GM12878 (cell line): ENCODE measurements at regions not wholly inside any gene's neighbourhood (a gene's known extent, or its start where the extent isn't known, plus 50 kb on each side); places are given as distances from the start of the nearest gene placed in this dataset.

Source experiments
- ATAC-seq: fragments of 200-7000 bp; cut with Tn5 transposase; 3 replicates; pipeline ENCODE4 v1.9.1; 2020; ENCODE audit warnings: mild to moderate bottlenecking, moderate library complexity
- BruUV-seq: library from RNA; stranded (reverse); fragments of 400-500 nt; replicated peaks from 2 replicates; lab custom pipeline; 2021; lab: Mats Ljungman, UMichigan
- CTCF ChIA-PET: fragments of 300-600 bp; sonication (Branson Sonifier 250); formaldehyde crosslinking; extraction: SDS; loops from one replicate; lab custom pipeline; 2021; ENCODE audit warnings: inconsistent platforms; lab: Yijun Ruan, JAX
- POLR2A ChIA-PET: fragments of 350-600 bp; formaldehyde crosslinking; extraction: SDS; loops from one replicate; lab custom pipeline; 2021; ENCODE audit warnings: inconsistent platforms; lab: Charles Lee
- RAD21 ChIA-PET: fragments of 300-600 bp; sonication (Branson Sonifier 250); formaldehyde crosslinking; loops from one replicate; lab custom pipeline; 2023; ENCODE audit warnings: antibody characterized with exemption; ENCODE audit not compliant: unreplicated experiment; lab: Charles Lee
- SMC1A ChIA-PET: fragments of 300-600 bp; sonication (Branson Sonifier 250); formaldehyde crosslinking; loops from one replicate; lab custom pipeline; 2023; ENCODE audit not compliant: unreplicated experiment, uncharacterized antibody; lab: Charles Lee
- DNase-seq: peaks from one replicate; pipeline ENCODE4 v3.0.0-alpha.2; 2011; ENCODE audit warnings: low read depth, low spot score
- FAIRE-seq: peaks from 3 replicates; lab custom pipeline; 2011; peaks lifted over from hg19 to GRCh38; lab: Jason Lieb, UNC
- H2AFZ ChIP-seq: 2 replicates; pipeline ENCODE4 v1.6.0; 2011; ENCODE audit warnings: low read depth, low read length, control low read depth; ENCODE audit not compliant: control insufficient read depth
- H3K27ac ChIP-seq: 2 replicates; pipeline ENCODE4 v1.5.1; 2011; ENCODE audit warnings: control low read depth; ENCODE audit not compliant: control insufficient read depth, insufficient read depth
- H3K27me3 ChIP-seq, 2 experiments: replicated peaks in 1 of 2; 2 replicates each; pipeline versions ENCODE4 v1.6.0 to v1.6.1; 2011; ENCODE audit warnings: low read length in 1 of 2; ENCODE audit not compliant: control insufficient read depth in 2 of 2, insufficient read depth in 2 of 2
- H3K36me3 ChIP-seq, 2 experiments: 2 replicates each; pipeline ENCODE4 v1.5.1; 2011; ENCODE audit warnings: low read length in 1 of 2; ENCODE audit not compliant: control insufficient read depth in 2 of 2, insufficient read depth in 2 of 2
- H3K4me1 ChIP-seq: 2 replicates; pipeline ENCODE4 v1.6.1; 2011; ENCODE audit warnings: mild to moderate bottlenecking, low read length, moderate library complexity, mixed read lengths; ENCODE audit not compliant: control insufficient read depth, insufficient read depth
- H3K4me2 ChIP-seq: 2 replicates; pipeline ENCODE4 v1.6.0; 2011; ENCODE audit warnings: control low read depth; ENCODE audit not compliant: control insufficient read depth, insufficient read depth
- H3K4me3 ChIP-seq: fragments of 200-600 bp; sonication (generic); 2 replicates; pipeline ENCODE4 v1.5.1; 2016
- H3K79me2 ChIP-seq: 2 replicates; pipeline ENCODE4 v1.6.0; 2011; ENCODE audit warnings: low read length; ENCODE audit not compliant: control insufficient read depth, insufficient read depth
- H3K9ac ChIP-seq: 2 replicates; pipeline ENCODE4 v1.8.0; 2011; ENCODE audit warnings: low read length, control low read depth, mixed read lengths; ENCODE audit not compliant: control insufficient read depth, insufficient read depth
- H3K9me3 ChIP-seq: replicated peaks from 3 replicates; pipeline ENCODE4 v1.5.1; 2011; ENCODE audit warnings: mild to moderate bottlenecking, low read length; ENCODE audit not compliant: control insufficient read depth, insufficient read depth
- H4K20me1 ChIP-seq: 2 replicates; pipeline ENCODE4 v1.6.0; 2011; ENCODE audit not compliant: control insufficient read depth, insufficient read depth
- CEBPZ ChIP-seq: fragments of 150-350 bp; IDR thresholded peaks from 2 replicates; pipeline ENCODE4 v1.6.1; 2016; ENCODE audit warnings: low read depth, low read length
- FOXM1 ChIP-seq: IDR thresholded peaks from 2 replicates; pipeline ENCODE4 v1.6.1; 2012; ENCODE audit warnings: low read depth, mild to moderate bottlenecking, inconsistent platforms, low read length, moderate library complexity
- GABPA ChIP-seq: IDR thresholded peaks from 2 replicates; pipeline ENCODE4 v1.6.1; 2014; ENCODE audit warnings: antibody characterized with exemption, low read depth, mild to moderate bottlenecking, inconsistent platforms
- HDAC6 ChIP-seq: fragments of 200-600 bp; sonication (generic); IDR thresholded peaks from one replicate; pipeline ENCODE4 v1.8.0; 2017; ENCODE audit warnings: antibody characterized with exemption; ENCODE audit not compliant: unreplicated experiment
- POU2F2 ChIP-seq: IDR thresholded peaks from 3 replicates; pipeline ENCODE4 v1.6.1; 2011; ENCODE audit warnings: low read depth, mild to moderate bottlenecking, low read length, borderline replicate concordance
- SMAD5 ChIP-seq: IDR thresholded peaks from 2 replicates; pipeline ENCODE4 v1.6.1; 2016; ENCODE audit warnings: antibody characterized with exemption, low read depth
- SPI1 ChIP-seq: IDR thresholded peaks from 2 replicates; pipeline ENCODE4 v1.6.1; 2011; ENCODE audit warnings: low read depth, mild to moderate bottlenecking, low read length, moderate library complexity, borderline replicate concordance; ENCODE audit not compliant: insufficient read depth
- STAT1 ChIP-seq: fragments of 450-650 bp; conservative IDR thresholded peaks from 2 replicates; pipeline ENCODE4 v1.6.1; 2014; ENCODE audit warnings: antibody characterized with exemption, mild to moderate bottlenecking
- ZBTB33 ChIP-seq: fragments of 450-650 bp; IDR thresholded peaks from 2 replicates; pipeline ENCODE4 v1.6.1; 2017; ENCODE audit warnings: mild to moderate bottlenecking
- ZNF217 ChIP-seq: fragments of 450-650 bp; IDR thresholded peaks from 2 replicates; pipeline ENCODE4 v1.6.1; 2017; ENCODE audit warnings: antibody characterized with exemption, mild to moderate bottlenecking
- ZNF622 ChIP-seq: fragments of 450-650 bp; IDR thresholded peaks from 2 replicates; pipeline ENCODE4 v1.6.1; 2017; ENCODE audit warnings: mild to moderate bottlenecking, inconsistent platforms
- WGBS: methylation state at CpG from one replicate; pipeline ENCODE4 v1.1.6; 2016; ENCODE audit warnings: low lambda C conversion rate; ENCODE audit not compliant: insufficient replicate concordance, insufficient coverage; ENCODE audit errors: missing lambda C conversion rate; 5-methylcytosine and 5-hydroxymethylcytosine counted together
- in situ Hi-C: fragments of 300-500 bp; cut with MboI; formaldehyde crosslinking; loops from 9 replicates; pipeline ENCODE4 v1.14.3; 2018; ENCODE audit warnings: mixed read lengths
- intact Hi-C: fragments of 100-400 bp; cut with micrococcal nuclease; formaldehyde crosslinking; loops from one replicate; pipeline ENCODE4 v1.14.2; 2022; ENCODE audit not compliant: unreplicated experiment
- TF ChIP-seq, protein P1 (sequence below): fragments of 450-650 bp; conservative IDR thresholded peaks from 2 replicates; pipeline ENCODE4 v1.6.1; 2017; ENCODE audit warnings: mild to moderate bottlenecking, moderate library complexity
- TF ChIP-seq, protein P2 (sequence below): fragments of 450-650 bp; formaldehyde crosslinking; IDR thresholded peaks from 2 replicates; pipeline ENCODE4 v1.4.0; 2022; ENCODE audit warnings: mild to moderate bottlenecking, moderate library complexity

- no TSS peak for BruUV-seq
- WGBS = 0% methylated on average over 1 of the region's 1 CpG
- no peak overlapping the region for H3K9ac ChIP-seq
- DNase-seq = no peak
- peaks cover 0 to 4% of the 10 kb centered on the region in 2 experiments; a peak in 2 of 4 replicates for H3K27me3 ChIP-seq
- no peaks in the 10 kb centered on the region for H4K20me1 ChIP-seq
- H3K4me1 ChIP-seq = no peaks in the 10 kb centered on the region
- ChIA-PET SMC1A (no interaction called here), POLR2A (no interaction called here), CTCF (interaction anchor here (1.0 kb wide), 1 partner anchor 22 kb away, joined by 3 read pairs; no protein-coding TSS in a partner anchor), RAD21 (no interaction called here)
- no peak overlapping the region for H3K27ac ChIP-seq
- no peak overlapping the region for H3K4me3 ChIP-seq
- intact Hi-C loops (no loop called here), in situ Hi-C loops (no loop called here)
- H3K79me2 ChIP-seq = no peaks in the 10 kb centered on the region
- no peak overlapping the region for H2AFZ ChIP-seq
- H3K9me3 ChIP-seq = no peaks in the 10 kb centered on the region
- FAIRE-seq = no peak
- H3K36me3 ChIP-seq = no peaks in the 10 kb centered on the region
- H3K4me2 ChIP-seq = no peak overlapping the region
- peak; percentile 34; the same call in 1 of the 3 replicates for ATAC-seq
- TF ChIP-seq, protein P1, sequence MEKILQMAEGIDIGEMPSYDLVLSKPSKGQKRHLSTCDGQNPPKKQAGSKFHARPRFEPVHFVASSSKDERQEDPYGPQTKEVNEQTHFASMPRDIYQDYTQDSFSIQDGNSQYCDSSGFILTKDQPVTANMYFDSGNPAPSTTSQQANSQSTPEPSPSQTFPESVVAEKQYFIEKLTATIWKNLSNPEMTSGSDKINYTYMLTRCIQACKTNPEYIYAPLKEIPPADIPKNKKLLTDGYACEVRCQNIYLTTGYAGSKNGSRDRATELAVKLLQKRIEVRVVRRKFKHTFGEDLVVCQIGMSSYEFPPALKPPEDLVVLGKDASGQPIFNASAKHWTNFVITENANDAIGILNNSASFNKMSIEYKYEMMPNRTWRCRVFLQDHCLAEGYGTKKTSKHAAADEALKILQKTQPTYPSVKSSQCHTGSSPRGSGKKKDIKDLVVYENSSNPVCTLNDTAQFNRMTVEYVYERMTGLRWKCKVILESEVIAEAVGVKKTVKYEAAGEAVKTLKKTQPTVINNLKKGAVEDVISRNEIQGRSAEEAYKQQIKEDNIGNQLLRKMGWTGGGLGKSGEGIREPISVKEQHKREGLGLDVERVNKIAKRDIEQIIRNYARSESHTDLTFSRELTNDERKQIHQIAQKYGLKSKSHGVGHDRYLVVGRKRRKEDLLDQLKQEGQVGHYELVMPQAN = no peak
- TF ChIP-seq STAT1 (no peak), ZBTB33 (no peak), FOXM1 (no peak), SMAD5 (no peak), CEBPZ (no peak), ZNF622 (no peak), POU2F2 (no peak), HDAC6 (no peak), GABPA (no peak), ZNF217 (no peak), SPI1 (no peak)
- TF ChIP-seq, protein P2, sequence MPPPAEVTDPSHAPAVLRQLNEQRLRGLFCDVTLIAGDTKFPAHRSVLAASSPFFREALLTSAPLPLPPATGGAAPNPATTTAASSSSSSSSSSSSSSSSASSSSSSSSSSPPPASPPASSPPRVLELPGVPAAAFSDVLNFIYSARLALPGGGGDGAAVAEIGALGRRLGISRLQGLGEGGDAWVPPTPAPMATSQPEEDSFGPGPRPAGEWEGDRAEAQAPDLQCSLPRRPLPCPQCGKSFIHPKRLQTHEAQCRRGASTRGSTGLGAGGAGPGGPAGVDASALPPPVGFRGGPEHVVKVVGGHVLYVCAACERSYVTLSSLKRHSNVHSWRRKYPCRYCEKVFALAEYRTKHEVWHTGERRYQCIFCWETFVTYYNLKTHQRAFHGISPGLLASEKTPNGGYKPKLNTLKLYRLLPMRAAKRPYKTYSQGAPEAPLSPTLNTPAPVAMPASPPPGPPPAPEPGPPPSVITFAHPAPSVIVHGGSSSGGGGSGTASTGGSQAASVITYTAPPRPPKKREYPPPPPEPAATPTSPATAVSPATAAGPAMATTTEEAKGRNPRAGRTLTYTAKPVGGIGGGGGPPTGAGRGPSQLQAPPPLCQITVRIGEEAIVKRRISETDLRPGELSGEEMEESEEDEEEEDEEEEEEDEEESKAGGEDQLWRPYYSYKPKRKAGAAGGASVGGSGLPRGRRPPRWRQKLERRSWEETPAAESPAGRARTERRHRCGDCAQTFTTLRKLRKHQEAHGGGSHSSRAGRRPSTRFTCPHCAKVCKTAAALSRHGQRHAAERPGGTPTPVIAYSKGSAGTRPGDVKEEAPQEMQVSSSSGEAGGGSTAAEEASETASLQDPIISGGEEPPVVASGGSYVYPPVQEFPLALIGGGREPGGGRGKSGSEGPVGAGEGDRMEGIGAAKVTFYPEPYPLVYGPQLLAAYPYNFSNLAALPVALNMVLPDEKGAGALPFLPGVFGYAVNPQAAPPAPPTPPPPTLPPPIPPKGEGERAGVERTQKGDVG = no peak
These were observed 71.8 kb downstream of the RTL9 start for GRCh38 chrX:110430293-110431076.
